ENCODE measurements at regions not wholly inside any gene's neighbourhood (a gene's known extent, or its start where the extent isn't known, plus 50 kb on each side); places are given as distances from the start of the nearest gene placed in this dataset.

GRCh38 chr11:80320765-80321164 is 879.9 kb upstream of the TENM4 start:
- POLR2A ChIA-PET: no interaction called here
- H3K4me3 ChIP-seq (ENCODE audit: low read depth, low read length): no peak overlapping the region
- no peaks in the 10 kb centered on the region for H3K36me3 ChIP-seq (ENCODE audit: control insufficient read depth, insufficient read depth, low read length)
- DNase-seq (ENCODE audit: low read depth): no peak
- no peak for TF ChIP-seq CTCF (IDR thresholded peaks at IDR 0.05; ENCODE audit: insufficient read depth, low read depth, low read length)
- no peaks in the 10 kb centered on the region for H3K27me3 ChIP-seq (ENCODE audit: control insufficient read depth, insufficient read depth, low read length)
- CTCF ChIA-PET: no interaction called here

GRCh38 chr11:80320226-80320625 is 879.4 kb upstream of the TENM4 start:
- TF ChIP-seq CTCF (IDR thresholded peaks at IDR 0.05; ENCODE audit: insufficient read depth, low read depth, low read length): no peak
- no peak overlapping the region for H3K4me3 ChIP-seq (ENCODE audit: low read depth, low read length)
- no peak for DNase-seq (ENCODE audit: low read depth)
- no peaks in the 10 kb centered on the region for H3K36me3 ChIP-seq (ENCODE audit: control insufficient read depth, insufficient read depth, low read length)
- ChIA-PET CTCF (no interaction called here), POLR2A (no interaction called here)
- no peaks in the 10 kb centered on the region for H3K27me3 ChIP-seq (ENCODE audit: control insufficient read depth, insufficient read depth, low read length)

DNA sequence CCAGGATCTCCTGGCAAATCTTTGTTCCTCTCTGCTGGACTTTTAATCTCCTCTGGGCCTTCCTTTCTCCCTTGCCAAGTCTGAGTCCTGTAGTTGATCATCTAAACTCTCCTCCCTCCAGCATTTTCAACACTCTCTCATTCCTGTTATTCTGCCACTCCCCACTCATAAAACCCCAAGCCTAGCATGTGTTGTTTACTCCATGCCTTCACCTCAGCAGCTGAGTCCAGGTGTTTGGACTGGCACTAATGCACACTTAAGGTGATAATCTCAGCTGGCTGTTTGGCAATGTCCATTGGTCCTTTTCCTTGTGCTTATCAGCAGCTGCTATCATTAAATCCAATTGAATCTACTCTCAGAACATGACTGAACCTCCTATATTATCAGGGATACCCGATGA is 876.8 kb upstream of the TENM4 start:
- TF ChIP-seq CTCF (IDR thresholded peaks at IDR 0.05; ENCODE audit: insufficient read depth, low read depth, low read length): no peak
- CTCF ChIA-PET: no interaction called here

GRCh38 chr11:80315200-80315599 is 874.4 kb upstream of the TENM4 start:
- Histone ChIP-seq H3K4me3 (ENCODE audit: low read depth, low read length) (no peak overlapping the region), H3K27me3 (ENCODE audit: control insufficient read depth, insufficient read depth, low read length) (no peaks in the 10 kb centered on the region), H3K36me3 (ENCODE audit: control insufficient read depth, insufficient read depth, low read length) (no peaks in the 10 kb centered on the region)
- CTCF ChIA-PET: no interaction called here
- POLR2A ChIA-PET: no interaction called here
- DNase-seq (ENCODE audit: low read depth): no peak
- TF ChIP-seq CTCF (IDR thresholded peaks at IDR 0.05; ENCODE audit: insufficient read depth, low read depth, low read length): no peak

More for the DNA sequence above, 876.8 kb upstream of the TENM4 start:
- POLR2A ChIA-PET: no interaction called here
- no peak for DNase-seq (ENCODE audit: low read depth)
- Histone ChIP-seq H3K36me3 (ENCODE audit: control insufficient read depth, insufficient read depth, low read length) (no peaks in the 10 kb centered on the region), H3K27me3 (ENCODE audit: control insufficient read depth, insufficient read depth, low read length) (no peaks in the 10 kb centered on the region), H3K4me3 (ENCODE audit: low read depth, low read length) (no peak overlapping the region)

- TF ChIP-seq CTCF (IDR thresholded peaks at IDR 0.05; ENCODE audit: insufficient read depth, low read depth, low read length): no peak
- Histone ChIP-seq H3K27me3 (ENCODE audit: control insufficient read depth, insufficient read depth, low read length) (no peaks in the 10 kb centered on the region), H3K4me3 (ENCODE audit: low read depth, low read length) (no peak overlapping the region), H3K36me3 (ENCODE audit: control insufficient read depth, insufficient read depth, low read length) (no peaks in the 10 kb centered on the region)
- no peak for DNase-seq (ENCODE audit: low read depth)
- ChIA-PET CTCF (no interaction called here), POLR2A (no interaction called here)
Observed at GRCh38 chr11:80309301-80309700, 868.5 kb upstream of the TENM4 start.
